OCI-LY7 (cell line): ENCODE measurements at regions not wholly inside any gene's neighbourhood (a gene's known extent, or its start where the extent isn't known, plus 50 kb on each side); places are given as distances from the start of the nearest gene placed in this dataset.

Experiments
- BruUV-seq: library from RNA; stranded (reverse); fragments of 400-500 nt; replicated peaks from 2 replicates; lab custom pipeline; 2021; lab: Mats Ljungman, UMichigan
- CTCF ChIA-PET: fragments of 300-600 bp; sonication (Branson Sonifier 250); formaldehyde crosslinking; loops from one replicate; lab custom pipeline; 2022; ENCODE audit warnings: antibody characterized with exemption; ENCODE audit not compliant: unreplicated experiment; lab: Charles Lee
- POLR2A ChIA-PET: fragments of 300-600 bp; sonication (Branson Sonifier 250); formaldehyde crosslinking; loops from one replicate; lab custom pipeline; 2022; ENCODE audit warnings: antibody characterized with exemption; lab: Charles Lee
- DNase-seq: peaks from one replicate; pipeline ENCODE4 v3.0.0-alpha.2; 2015; ENCODE audit warnings: low spot score
- H2AFZ ChIP-seq: fragments of 200-600 bp; sonication (generic), shearing (Covaris generic); 2 replicates; pipeline ENCODE4 v1.6.1; 2014; ENCODE audit warnings: mild to moderate bottlenecking, antibody characterized with exemption, low read length, moderate library complexity
- H3K27ac ChIP-seq: fragments of 200-600 bp; sonication (generic); 2 replicates; pipeline ENCODE4 v1.5.1; 2014; ENCODE audit warnings: mixed run types, low read depth, mild to moderate bottlenecking, moderate library complexity, low read length, inconsistent platforms; ENCODE audit not compliant: poor library complexity, severe bottlenecking
- H3K36me3 ChIP-seq: fragments of 200-600 bp; sonication (generic); 2 replicates; pipeline ENCODE4 v1.6.1; 2014; ENCODE audit warnings: mild to moderate bottlenecking, antibody characterized with exemption, low read length, moderate library complexity, mixed read lengths; ENCODE audit not compliant: insufficient read depth
- H3K4me1 ChIP-seq: fragments of 200-600 bp; sonication (generic); 2 replicates; pipeline ENCODE4 v1.5.1; 2014; ENCODE audit warnings: mild to moderate bottlenecking, low read length; ENCODE audit not compliant: insufficient read depth, poor library complexity, severe bottlenecking
- H3K4me2 ChIP-seq: fragments of 200-600 bp; sonication (generic); 2 replicates; pipeline ENCODE4 v1.6.1; 2014; ENCODE audit warnings: mild to moderate bottlenecking, low read length
- H3K4me3 ChIP-seq: fragments of 200-600 bp; sonication (generic); 2 replicates; pipeline ENCODE4 v1.5.1; 2014; ENCODE audit warnings: mild to moderate bottlenecking, low read depth, low read length; ENCODE audit not compliant: poor library complexity, severe bottlenecking
- H3K79me2 ChIP-seq: fragments of 200-600 bp; sonication (generic); 2 replicates; pipeline ENCODE4 v1.6.1; 2016; ENCODE audit warnings: low read depth, mild to moderate bottlenecking, low read length, moderate library complexity, mixed read lengths; ENCODE audit not compliant: insufficient read depth
- H3K9me2 ChIP-seq: fragments of 200-600 bp; sonication (generic); 2 replicates; pipeline ENCODE4 v1.6.1; 2016; ENCODE audit warnings: mild to moderate bottlenecking, low read length, mixed read lengths; ENCODE audit not compliant: insufficient read depth
- H3K9me3 ChIP-seq: fragments of 200-600 bp; sonication (generic); 2 replicates; pipeline ENCODE4 v1.6.1; 2014; ENCODE audit warnings: mild to moderate bottlenecking, mixed run types, low read length, mixed read lengths
- H4K20me1 ChIP-seq: fragments of 200-600 bp; sonication (generic); 2 replicates; pipeline ENCODE4 v1.6.1; 2014; ENCODE audit warnings: mild to moderate bottlenecking, antibody characterized with exemption, low read length, moderate library complexity, mixed read lengths; ENCODE audit not compliant: insufficient read depth
- CTCF ChIP-seq: fragments of 200-600 bp; sonication (generic); conservative IDR thresholded peaks from 2 replicates; pipeline ENCODE4 v1.5.1; 2014; ENCODE audit warnings: mild to moderate bottlenecking, antibody characterized with exemption, low read length, moderate library complexity, mixed read lengths
- EZH2phosphoT487 ChIP-seq: fragments of 200-600 bp; sonication (generic); IDR thresholded peaks from 2 replicates; pipeline ENCODE4 v1.6.1; 2018; ENCODE audit warnings: low read depth, borderline replicate concordance, mild to moderate bottlenecking, mixed run types, antibody characterized with exemption, low read length, moderate library complexity, mixed read lengths
- intact Hi-C: fragments of 100-400 bp; cut with micrococcal nuclease; formaldehyde crosslinking; loops from one replicate; pipeline ENCODE4 v1.10.0; 2022; ENCODE audit not compliant: unreplicated experiment

DNA sequence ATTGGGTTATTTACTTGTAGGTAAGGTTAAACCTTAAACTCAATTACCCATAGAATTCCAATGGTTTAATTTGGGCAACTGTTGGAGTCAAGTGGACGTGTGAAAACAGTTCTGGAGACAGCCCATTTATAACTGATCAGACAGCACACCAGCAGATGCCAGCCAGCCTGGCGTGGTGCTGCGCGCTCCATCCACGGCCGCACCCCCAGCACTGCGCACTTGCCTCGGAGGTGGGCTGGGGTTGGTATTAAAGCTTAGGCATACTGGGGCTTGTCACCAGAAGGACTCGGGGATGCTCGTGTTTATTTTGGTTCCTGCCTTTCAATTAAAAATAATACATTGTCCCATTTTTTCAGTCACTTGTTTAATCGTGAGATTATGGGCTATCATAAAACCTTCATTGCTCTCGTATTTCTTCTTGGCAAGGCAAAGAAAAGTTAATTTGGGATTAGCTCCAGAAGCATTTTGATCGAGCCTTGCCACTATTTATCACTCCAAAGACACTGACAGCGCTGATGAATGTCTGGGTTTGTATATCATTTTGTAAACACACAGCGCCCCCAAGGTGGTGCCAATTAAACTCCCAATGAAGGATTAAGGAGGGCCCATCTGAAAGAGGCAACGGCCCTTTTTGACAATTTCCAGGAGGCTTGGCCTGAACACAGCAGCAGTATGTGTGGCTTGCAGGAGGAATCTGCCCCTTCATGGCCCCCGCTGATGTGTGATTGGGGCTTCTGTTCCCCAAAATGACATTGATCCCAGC, 204.5 kb upstream of the CXCL12 start:
- no TSS peak for BruUV-seq
- H4K20me1 ChIP-seq = no peaks in the 10 kb centered on the region
- intact Hi-C loops = no loop called here
- no peaks in the 10 kb centered on the region for H3K9me2 ChIP-seq
- H3K36me3 ChIP-seq = no peaks in the 10 kb centered on the region
- ChIA-PET POLR2A (no interaction called here), CTCF (no interaction called here)
- no peak overlapping the region for H3K4me3 ChIP-seq
- no peak overlapping the region for H3K4me2 ChIP-seq
- no peak overlapping the region for H2AFZ ChIP-seq
- TF ChIP-seq EZH2phosphoT487 = no peak
- peak; percentile 28; the same call in 1 of the 2 replicates for TF ChIP-seq CTCF
- H3K4me1 ChIP-seq = no peaks in the 10 kb centered on the region
- no peaks in the 10 kb centered on the region for H3K9me3 ChIP-seq
- no peak overlapping the region for H3K27ac ChIP-seq
- DNase-seq = no peak
- no peaks in the 10 kb centered on the region for H3K79me2 ChIP-seq

DNA sequence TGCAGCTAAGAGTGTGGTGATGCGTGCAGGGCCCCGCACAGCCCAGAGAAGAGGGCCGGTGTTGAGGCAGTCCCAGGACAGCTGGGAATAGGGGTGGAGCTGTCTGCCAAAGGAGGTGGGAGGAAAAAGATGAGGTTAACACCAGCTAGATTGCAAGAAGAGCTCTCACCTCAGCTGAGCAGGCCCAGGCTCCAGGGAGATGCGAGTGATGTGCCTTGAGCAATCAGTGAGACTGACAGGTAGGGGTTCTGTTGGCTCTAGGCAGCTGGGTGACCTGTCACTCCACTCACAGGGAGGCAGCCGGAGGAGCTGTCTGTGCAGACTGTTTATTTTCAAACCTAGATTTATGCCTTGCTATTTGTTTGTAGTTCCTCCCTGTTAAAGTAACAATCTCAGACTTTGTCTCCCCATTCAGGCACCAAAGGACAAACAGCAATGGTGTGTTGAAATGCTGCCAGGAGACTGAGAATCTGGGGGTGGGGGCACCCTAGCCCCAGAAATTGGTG, 205.1 kb upstream of the CXCL12 start:
- Histone ChIP-seq H3K4me1 (no peaks in the 10 kb centered on the region), H3K9me2 (no peaks in the 10 kb centered on the region), H3K79me2 (no peaks in the 10 kb centered on the region), H3K36me3 (no peaks in the 10 kb centered on the region), H2AFZ (no peak overlapping the region), H3K4me2 (no peak overlapping the region), H3K27ac (no peak overlapping the region), H3K9me3 (no peaks in the 10 kb centered on the region), H4K20me1 (no peaks in the 10 kb centered on the region), H3K4me3 (no peak overlapping the region)
- ChIA-PET CTCF (no interaction called here), POLR2A (no interaction called here)
- DNase-seq = no peak
- intact Hi-C loops = no loop called here
- TF ChIP-seq EZH2phosphoT487 (no peak), CTCF (no peak)
- BruUV-seq = no TSS peak

DNA sequence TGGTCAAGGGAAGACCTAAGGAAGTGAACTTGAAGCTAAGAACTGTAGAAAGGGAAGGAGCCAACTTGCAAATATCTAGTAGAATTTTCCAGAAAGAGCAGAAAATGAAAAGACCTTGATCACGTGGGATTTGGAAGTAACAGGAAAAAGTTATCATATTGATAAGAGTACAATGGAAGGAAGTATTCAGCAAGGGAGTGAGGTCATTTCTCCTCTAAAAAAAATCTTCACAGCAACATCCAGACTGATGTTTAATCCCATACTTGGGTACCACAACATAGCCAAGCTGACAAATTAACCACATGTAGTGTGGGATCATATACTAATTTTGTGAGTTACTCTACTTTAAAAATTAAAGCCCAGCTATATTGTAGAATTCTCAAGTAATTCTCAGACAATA, 207.0 kb upstream of the CXCL12 start:
- TF ChIP-seq CTCF (no peak), EZH2phosphoT487 (no peak)
- no peaks in the 10 kb centered on the region for H3K79me2 ChIP-seq
- H3K9me2 ChIP-seq = no peaks in the 10 kb centered on the region
- no peaks in the 10 kb centered on the region for H4K20me1 ChIP-seq
- POLR2A ChIA-PET = no interaction called here
- no peaks in the 10 kb centered on the region for H3K4me1 ChIP-seq
- no TSS peak for BruUV-seq
- no peak overlapping the region for H2AFZ ChIP-seq
- H3K36me3 ChIP-seq = no peaks in the 10 kb centered on the region
- H3K4me2 ChIP-seq = no peak overlapping the region
- intact Hi-C loops = no loop called here
- DNase-seq = no peak
- H3K27ac ChIP-seq = no peak overlapping the region
- H3K9me3 ChIP-seq = no peaks in the 10 kb centered on the region
- CTCF ChIA-PET = no interaction called here
- no peak overlapping the region for H3K4me3 ChIP-seq
